GM13977 (cell line): ENCODE measurements at regions not wholly inside any gene's neighbourhood (a gene's known extent, or its start where the extent isn't known, plus 50 kb on each side); places are given as distances from the start of the nearest gene placed in this dataset.

Experiments
- DNase-seq: peaks from one replicate; pipeline ENCODE4 v3.0.0; 2012; ENCODE audit warnings: low spot score
- CTCF ChIP-seq: IDR thresholded peaks from 2 replicates; pipeline ENCODE4 v1.5.1; 2012; ENCODE audit warnings: mild to moderate bottlenecking, control low read depth; ENCODE audit not compliant: insufficient read depth; ENCODE audit errors: extremely low read depth, missing control alignments
- in situ Hi-C: fragments of 300-500 bp; cut with MboI; formaldehyde crosslinking; loops from one replicate; pipeline ENCODE4 v1.12.0; 2022; ENCODE audit warnings: low sequenced_read_pairs, low pct_unique_long_range_greater_than_20kb, mixed read lengths, inconsistent platforms; ENCODE audit not compliant: unreplicated experiment

- TF ChIP-seq CTCF = no peak
- in situ Hi-C loops = no loop called here
- no peak for DNase-seq
These were observed 179.7 kb upstream of the ZNF507 start for GRCh38 chr19:32165750-32166149.

GRCh38 chr19:32166238-32166637, 179.2 kb upstream of the ZNF507 start:
- DNase-seq = no peak
- in situ Hi-C loops = no loop called here
- TF ChIP-seq CTCF = no peak

- in situ Hi-C loops = no loop called here
- no peak for TF ChIP-seq CTCF
- no peak for DNase-seq
These were observed 177.3 kb upstream of the ZNF507 start for GRCh38 chr19:32168111-32168510.

GRCh38 chr19:32168606-32169005, 176.8 kb upstream of the ZNF507 start:
- in situ Hi-C loops = no loop called here
- no peak for DNase-seq
- TF ChIP-seq CTCF = no peak

GRCh38 chr19:32171719-32172151, 173.7 kb upstream of the ZNF507 start:
- in situ Hi-C loops = no loop called here
- TF ChIP-seq CTCF = no peak

GRCh38 chr19:32172566-32173160, 172.7 kb upstream of the ZNF507 start:
- DNase-seq = no peak
- no peak for TF ChIP-seq CTCF
- in situ Hi-C loops = no loop called here

More at GRCh38 chr19:32171719-32172151, 173.7 kb upstream of the ZNF507 start:
- DNase-seq = no peak
